Endodermal cell (in vitro differentiated cells): ENCODE measurements at regions not wholly inside any gene's neighbourhood (a gene's known extent, or its start where the extent isn't known, plus 50 kb on each side); places are given as distances from the start of the nearest gene placed in this dataset.

ENCODE experiments used
- DNase-seq: peaks from one replicate; pipeline ENCODE4 v3.0.0-alpha.2; 2017
- H3K27ac ChIP-seq: 2 replicates; pipeline ENCODE4 v1.5.1; 2013; ENCODE audit warnings: mild to moderate bottlenecking, low read depth, low read length, moderate library complexity
- H3K27me3 ChIP-seq: 2 replicates; pipeline ENCODE4 v1.6.1; 2013; ENCODE audit warnings: mild to moderate bottlenecking, low read length, moderate library complexity; ENCODE audit not compliant: insufficient read depth, control insufficient read depth, poor library complexity, severe bottlenecking
- H3K36me3 ChIP-seq: 2 replicates; pipeline ENCODE4 v1.7.0; 2013; ENCODE audit warnings: mild to moderate bottlenecking, low read length, moderate library complexity; ENCODE audit not compliant: control insufficient read depth, insufficient read depth
- H3K4me1 ChIP-seq: one replicate; pipeline ENCODE4 v1.7.0; 2013; ENCODE audit warnings: low read length; ENCODE audit not compliant: control insufficient read depth, insufficient read depth
- H3K4me3 ChIP-seq: 2 replicates; pipeline ENCODE4 v1.5.1; 2013; ENCODE audit warnings: mild to moderate bottlenecking, low read length, moderate library complexity
- H3K9ac ChIP-seq: 2 replicates; pipeline ENCODE4 v1.6.1; 2013; ENCODE audit warnings: mild to moderate bottlenecking, low read length, moderate library complexity; ENCODE audit not compliant: poor library complexity, severe bottlenecking; ENCODE audit errors: extremely low read depth
- H3K9me3 ChIP-seq: 2 replicates; pipeline ENCODE4 v1.6.1; 2013; ENCODE audit warnings: mild to moderate bottlenecking, low read length, moderate library complexity; ENCODE audit not compliant: control insufficient read depth
- H3K27ac Mint-ChIP-seq: 2 replicates; pipeline ENCODE4 v1.8.0; 2020; ENCODE audit warnings: mixed read lengths
- H3K27me3 Mint-ChIP-seq: 2 replicates; pipeline ENCODE4 v1.8.0; 2021; ENCODE audit warnings: mild to moderate bottlenecking, mixed read lengths; ENCODE audit not compliant: insufficient read depth
- H3K36me3 Mint-ChIP-seq: 2 replicates; pipeline ENCODE4 v1.8.0; 2020; ENCODE audit warnings: low read depth, mixed read lengths
- H3K4me1 Mint-ChIP-seq: 2 replicates; pipeline ENCODE4 v1.8.0; 2020; ENCODE audit warnings: mixed read lengths
- H3K4me3 Mint-ChIP-seq: 2 replicates; pipeline ENCODE4 v1.8.0; 2020; ENCODE audit warnings: mild to moderate bottlenecking, moderate library complexity, mixed read lengths
- H3K9me3 Mint-ChIP-seq: 2 replicates; pipeline ENCODE4 v1.8.0; 2020; ENCODE audit warnings: mild to moderate bottlenecking, mixed read lengths
- WGBS, 2 experiments: methylation state at CpG; one replicate each; pipeline versions ENCODE4 v1.1.5 to v1.1.7; 2013; ENCODE audit warnings: missing lambda C conversion rate in 2 of 2, mixed read lengths in 1 of 2; ENCODE audit not compliant: insufficient coverage in 1 of 2, insufficient read length in 1 of 2; 5-methylcytosine and 5-hydroxymethylcytosine counted together
- TF ChIP-seq, protein P1 (sequence below): fragments of 200-600 bp; sonication (generic); conservative IDR thresholded peaks from 2 replicates; pipeline ENCODE4 v1.5.0; 2021; ENCODE audit warnings: antibody characterized with exemption, mild to moderate bottlenecking

DNA sequence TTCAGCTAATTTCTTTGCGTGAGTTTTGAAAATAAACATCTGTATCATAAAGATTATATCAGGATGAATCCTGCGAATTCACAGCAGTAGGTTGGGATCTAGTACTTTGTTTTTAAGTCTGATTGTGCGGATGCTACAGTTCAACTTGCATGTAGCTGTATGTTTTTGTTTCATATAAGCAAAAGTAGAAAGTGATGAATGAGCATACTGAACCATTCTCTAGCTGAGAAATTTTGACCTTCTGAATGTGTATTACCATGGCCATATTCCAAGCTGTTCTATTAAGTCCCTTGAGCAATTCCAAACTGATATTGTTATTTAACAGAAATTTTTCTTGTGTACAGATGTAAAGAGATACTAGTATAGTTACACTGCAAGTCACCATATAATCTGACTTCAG, 358.8 kb upstream of the MEOX2 start:
- H3K36me3 Mint-ChIP-seq: no peaks in the 10 kb centered on the region
- Histone ChIP-seq H3K4me3 (no peak overlapping the region), H3K27ac (no peak overlapping the region), H3K9ac (no peak overlapping the region), H3K36me3 (no peaks in the 10 kb centered on the region), H3K9me3 (no peaks in the 10 kb centered on the region), H3K27me3 (no peaks in the 10 kb centered on the region), H3K4me1 (no peaks in the 10 kb centered on the region)
- no peaks in the 10 kb centered on the region for H3K27me3 Mint-ChIP-seq
- TF ChIP-seq, protein P1, sequence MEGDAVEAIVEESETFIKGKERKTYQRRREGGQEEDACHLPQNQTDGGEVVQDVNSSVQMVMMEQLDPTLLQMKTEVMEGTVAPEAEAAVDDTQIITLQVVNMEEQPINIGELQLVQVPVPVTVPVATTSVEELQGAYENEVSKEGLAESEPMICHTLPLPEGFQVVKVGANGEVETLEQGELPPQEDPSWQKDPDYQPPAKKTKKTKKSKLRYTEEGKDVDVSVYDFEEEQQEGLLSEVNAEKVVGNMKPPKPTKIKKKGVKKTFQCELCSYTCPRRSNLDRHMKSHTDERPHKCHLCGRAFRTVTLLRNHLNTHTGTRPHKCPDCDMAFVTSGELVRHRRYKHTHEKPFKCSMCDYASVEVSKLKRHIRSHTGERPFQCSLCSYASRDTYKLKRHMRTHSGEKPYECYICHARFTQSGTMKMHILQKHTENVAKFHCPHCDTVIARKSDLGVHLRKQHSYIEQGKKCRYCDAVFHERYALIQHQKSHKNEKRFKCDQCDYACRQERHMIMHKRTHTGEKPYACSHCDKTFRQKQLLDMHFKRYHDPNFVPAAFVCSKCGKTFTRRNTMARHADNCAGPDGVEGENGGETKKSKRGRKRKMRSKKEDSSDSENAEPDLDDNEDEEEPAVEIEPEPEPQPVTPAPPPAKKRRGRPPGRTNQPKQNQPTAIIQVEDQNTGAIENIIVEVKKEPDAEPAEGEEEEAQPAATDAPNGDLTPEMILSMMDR: no peak
- no peak overlapping the region for H3K27ac Mint-ChIP-seq
- 92 to 100% methylated on average over 2 to 3 of the region's 3 CpGs for WGBS, 2 experiments
- DNase-seq: no peak
- no peak overlapping the region for H3K4me3 Mint-ChIP-seq
- H3K9me3 Mint-ChIP-seq: peaks cover 4% of the 10 kb centered on the region
- peaks cover 6% of the 10 kb centered on the region for H3K4me1 Mint-ChIP-seq

DNA sequence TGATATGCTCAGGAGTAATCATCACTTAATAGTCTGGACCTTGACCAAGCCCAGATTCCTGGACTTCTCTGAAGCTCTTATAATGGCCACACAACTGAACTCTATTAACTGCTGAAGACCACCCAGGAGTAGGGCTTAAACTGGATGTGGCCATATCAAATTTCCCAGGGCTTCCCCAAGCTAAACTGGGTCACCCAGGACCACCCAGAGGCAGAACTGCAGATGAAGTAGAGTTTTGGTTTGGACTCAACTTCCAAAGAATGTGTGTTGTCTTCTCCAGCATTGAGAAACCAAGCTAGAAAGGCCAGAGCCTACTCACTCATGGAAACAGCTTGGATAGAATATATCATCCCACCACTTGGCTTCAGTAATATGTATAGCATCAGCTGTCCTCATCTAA, 358.2 kb upstream of the MEOX2 start:
- H3K36me3 ChIP-seq: no peaks in the 10 kb centered on the region
- H3K36me3 Mint-ChIP-seq: no peaks in the 10 kb centered on the region
- peaks cover 8% of the 10 kb centered on the region for H3K4me1 Mint-ChIP-seq
- H3K27me3 Mint-ChIP-seq: no peaks in the 10 kb centered on the region
- H3K27ac Mint-ChIP-seq: no peak overlapping the region
- H3K4me3 Mint-ChIP-seq: no peak overlapping the region
- no peak overlapping the region for H3K9ac ChIP-seq
- no peaks in the 10 kb centered on the region for H3K27me3 ChIP-seq
- H3K27ac ChIP-seq: no peak overlapping the region
- no peak for DNase-seq
- H3K4me3 ChIP-seq: no peak overlapping the region
- H3K9me3 ChIP-seq: no peaks in the 10 kb centered on the region
- TF ChIP-seq, protein P1: no peak
- peaks cover 4% of the 10 kb centered on the region for H3K9me3 Mint-ChIP-seq
- H3K4me1 ChIP-seq: no peaks in the 10 kb centered on the region

DNA sequence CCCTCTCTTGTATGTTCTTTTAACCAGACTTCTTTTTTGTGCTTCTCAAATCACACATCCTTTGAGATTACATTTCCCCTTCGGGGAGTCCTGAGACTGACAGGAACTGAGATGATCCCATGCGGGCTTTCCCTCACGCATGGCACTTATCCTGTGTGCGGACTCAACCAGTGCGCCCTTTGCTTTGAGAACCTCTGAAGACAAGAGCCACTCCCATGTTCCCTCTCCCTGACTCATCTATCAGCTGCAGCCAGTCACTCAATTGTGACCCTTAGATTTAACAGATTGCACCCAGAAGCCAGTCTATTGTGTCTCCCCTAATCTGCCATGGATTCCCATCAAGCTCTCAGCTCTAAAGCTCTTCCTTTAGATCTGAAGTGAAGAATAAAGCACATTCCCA, 353.9 kb upstream of the MEOX2 start:
- TF ChIP-seq, protein P1: no peak
- Histone ChIP-seq H3K27ac (no peak overlapping the region), H3K27me3 (no peaks in the 10 kb centered on the region), H3K4me1 (no peaks in the 10 kb centered on the region), H3K9me3 (no peaks in the 10 kb centered on the region), H3K4me3 (peak overlapping the region; percentile 41), H3K36me3 (no peaks in the 10 kb centered on the region), H3K9ac (no peak overlapping the region)
- Mint-ChIP-seq H3K27me3 (no peaks in the 10 kb centered on the region), H3K4me3 (no peak overlapping the region), H3K9me3 (peaks cover 8% of the 10 kb centered on the region), H3K4me1 (peaks cover 8% of the 10 kb centered on the region), H3K27ac (no peak overlapping the region), H3K36me3 (no peaks in the 10 kb centered on the region)
- DNase-seq: no peak
- WGBS, 2 experiments: 91 to 100% methylated on average over 1 to 5 of the region's 5 CpGs
